GM12878 (cell line): ENCODE measurements at regions not wholly inside any gene's neighbourhood (a gene's known extent, or its start where the extent isn't known, plus 50 kb on each side); places are given as distances from the start of the nearest gene placed in this dataset.

Experiments used
- ATAC-seq: fragments of 200-7000 bp; cut with Tn5 transposase; 3 replicates; pipeline ENCODE4 v1.9.1; 2020; ENCODE audit warnings: mild to moderate bottlenecking, moderate library complexity
- BruUV-seq: library from RNA; stranded (reverse); fragments of 400-500 nt; replicated peaks from 2 replicates; lab custom pipeline; 2021; lab: Mats Ljungman, UMichigan
- CTCF ChIA-PET: fragments of 300-600 bp; sonication (Branson Sonifier 250); formaldehyde crosslinking; extraction: SDS; loops from one replicate; lab custom pipeline; 2021; ENCODE audit warnings: inconsistent platforms; lab: Yijun Ruan, JAX
- POLR2A ChIA-PET: fragments of 350-600 bp; formaldehyde crosslinking; extraction: SDS; loops from one replicate; lab custom pipeline; 2021; ENCODE audit warnings: inconsistent platforms; lab: Charles Lee
- RAD21 ChIA-PET: fragments of 300-600 bp; sonication (Branson Sonifier 250); formaldehyde crosslinking; loops from one replicate; lab custom pipeline; 2023; ENCODE audit warnings: antibody characterized with exemption; ENCODE audit not compliant: unreplicated experiment; lab: Charles Lee
- SMC1A ChIA-PET: fragments of 300-600 bp; sonication (Branson Sonifier 250); formaldehyde crosslinking; loops from one replicate; lab custom pipeline; 2023; ENCODE audit not compliant: unreplicated experiment, uncharacterized antibody; lab: Charles Lee
- DNase-seq: peaks from one replicate; pipeline ENCODE4 v3.0.0-alpha.2; 2011; ENCODE audit warnings: low read depth, low spot score
- FAIRE-seq: peaks from 3 replicates; lab custom pipeline; 2011; peaks lifted over from hg19 to GRCh38; lab: Jason Lieb, UNC
- H2AFZ ChIP-seq: 2 replicates; pipeline ENCODE4 v1.6.0; 2011; ENCODE audit warnings: low read depth, low read length, control low read depth; ENCODE audit not compliant: control insufficient read depth
- H3K27ac ChIP-seq: 2 replicates; pipeline ENCODE4 v1.5.1; 2011; ENCODE audit warnings: control low read depth; ENCODE audit not compliant: control insufficient read depth, insufficient read depth
- H3K27me3 ChIP-seq, 2 experiments: replicated peaks in 1 of 2; 2 replicates each; pipeline versions ENCODE4 v1.6.0 to v1.6.1; 2011; ENCODE audit warnings: low read length in 1 of 2; ENCODE audit not compliant: control insufficient read depth in 2 of 2, insufficient read depth in 2 of 2
- H3K36me3 ChIP-seq, 2 experiments: 2 replicates each; pipeline ENCODE4 v1.5.1; 2011; ENCODE audit warnings: low read length in 1 of 2; ENCODE audit not compliant: control insufficient read depth in 2 of 2, insufficient read depth in 2 of 2
- H3K4me1 ChIP-seq: 2 replicates; pipeline ENCODE4 v1.6.1; 2011; ENCODE audit warnings: mild to moderate bottlenecking, low read length, moderate library complexity, mixed read lengths; ENCODE audit not compliant: control insufficient read depth, insufficient read depth
- H3K4me2 ChIP-seq: 2 replicates; pipeline ENCODE4 v1.6.0; 2011; ENCODE audit warnings: control low read depth; ENCODE audit not compliant: control insufficient read depth, insufficient read depth
- H3K4me3 ChIP-seq: fragments of 200-600 bp; sonication (generic); 2 replicates; pipeline ENCODE4 v1.5.1; 2016
- H3K79me2 ChIP-seq: 2 replicates; pipeline ENCODE4 v1.6.0; 2011; ENCODE audit warnings: low read length; ENCODE audit not compliant: control insufficient read depth, insufficient read depth
- H3K9ac ChIP-seq: 2 replicates; pipeline ENCODE4 v1.8.0; 2011; ENCODE audit warnings: low read length, control low read depth, mixed read lengths; ENCODE audit not compliant: control insufficient read depth, insufficient read depth
- H3K9me3 ChIP-seq: replicated peaks from 3 replicates; pipeline ENCODE4 v1.5.1; 2011; ENCODE audit warnings: mild to moderate bottlenecking, low read length; ENCODE audit not compliant: control insufficient read depth, insufficient read depth
- H4K20me1 ChIP-seq: 2 replicates; pipeline ENCODE4 v1.6.0; 2011; ENCODE audit not compliant: control insufficient read depth, insufficient read depth
- CEBPB ChIP-seq, 2 experiments: fragments of 150-350 bp in 1 of 2; IDR thresholded peaks; 2 replicates each; pipeline ENCODE4 v1.6.1; 2012 to 2014; ENCODE audit warnings: low read depth in 2 of 2, low read length in 2 of 2, borderline replicate concordance in 1 of 2, inconsistent platforms in 1 of 2
- ETV6 ChIP-seq, 2 experiments: fragments of 450-650 bp in 1 of 2; IDR thresholded peaks in 1 of 2; conservative IDR thresholded peaks in 1 of 2; 2 replicates each; pipeline ENCODE4 v1.6.1; 2014; ENCODE audit warnings: antibody characterized with exemption in 1 of 2, borderline replicate concordance in 1 of 2, low read depth in 1 of 2, mild to moderate bottlenecking in 1 of 2, moderate library complexity in 1 of 2
- IKZF1 ChIP-seq: fragments of 450-650 bp; conservative IDR thresholded peaks from 2 replicates; pipeline ENCODE4 v1.6.1; 2017; ENCODE audit warnings: antibody characterized with exemption, mild to moderate bottlenecking
- SREBF2 ChIP-seq: IDR thresholded peaks from 2 replicates; pipeline ENCODE4 v1.6.1; 2012; ENCODE audit warnings: mild to moderate bottlenecking, low read length
- SUZ12 ChIP-seq: fragments of 200-600 bp; sonication (generic); IDR thresholded peaks from one replicate; pipeline ENCODE4 v1.6.1; 2018; ENCODE audit warnings: antibody characterized with exemption, mild to moderate bottlenecking; ENCODE audit not compliant: unreplicated experiment
- TCF12 ChIP-seq: IDR thresholded peaks from 2 replicates; pipeline ENCODE4 v1.6.1; 2011; ENCODE audit warnings: low read depth, mild to moderate bottlenecking, low read length
- WRNIP1 ChIP-seq: IDR thresholded peaks from 2 replicates; pipeline ENCODE4 v1.6.1; 2011; ENCODE audit warnings: low read depth, low read length, improper control_type of control experiment, borderline replicate concordance
- WGBS: methylation state at CpG from one replicate; pipeline ENCODE4 v1.1.6; 2016; ENCODE audit warnings: low lambda C conversion rate; ENCODE audit not compliant: insufficient replicate concordance, insufficient coverage; ENCODE audit errors: missing lambda C conversion rate; 5-methylcytosine and 5-hydroxymethylcytosine counted together
- in situ Hi-C: fragments of 300-500 bp; cut with MboI; formaldehyde crosslinking; loops from 9 replicates; pipeline ENCODE4 v1.14.3; 2018; ENCODE audit warnings: mixed read lengths
- intact Hi-C: fragments of 100-400 bp; cut with micrococcal nuclease; formaldehyde crosslinking; loops from one replicate; pipeline ENCODE4 v1.14.2; 2022; ENCODE audit not compliant: unreplicated experiment
- TF ChIP-seq, protein P1 (sequence below): fragments of 450-650 bp; IDR thresholded peaks from 2 replicates; pipeline ENCODE4 v1.6.1; 2017; ENCODE audit warnings: antibody characterized with exemption, mild to moderate bottlenecking, moderate library complexity
- TF ChIP-seq, protein P2 (sequence below): fragments of 150-350 bp; IDR thresholded peaks from 2 replicates; pipeline ENCODE4 v1.6.1; 2014; ENCODE audit warnings: mild to moderate bottlenecking, low read depth, low read length

DNA sequence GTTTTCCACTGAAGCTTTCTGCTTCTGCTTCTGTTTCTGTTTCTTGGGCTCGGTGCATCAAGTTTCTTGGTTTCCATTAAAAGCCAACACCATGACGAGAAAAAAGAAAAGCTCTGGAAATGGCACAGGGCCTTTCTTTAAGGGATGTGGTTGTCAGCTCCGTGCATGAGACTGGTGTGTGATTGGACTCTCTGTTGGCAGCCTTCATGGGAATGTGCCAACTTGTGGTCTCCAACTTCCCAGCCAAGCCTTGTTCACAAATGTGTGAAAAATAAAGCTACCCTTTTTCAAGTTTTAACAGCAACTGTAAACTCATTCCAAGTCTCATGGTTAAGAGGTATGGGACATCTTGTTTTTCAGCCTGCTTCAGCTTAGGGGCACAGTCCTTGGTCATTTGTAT is 68.7 kb upstream of the CST7 start:
- intact Hi-C loops (no loop called here), in situ Hi-C loops (no loop called here)
- no peaks in the 10 kb centered on the region for H4K20me1 ChIP-seq
- ChIA-PET SMC1A (no interaction called here), POLR2A (no interaction called here), RAD21 (no interaction called here), CTCF (no interaction called here)
- no peak overlapping the region for H2AFZ ChIP-seq
- no peaks in the 10 kb centered on the region for H3K79me2 ChIP-seq
- no peak overlapping the region for H3K27ac ChIP-seq
- H3K36me3 ChIP-seq, result no peaks in the 10 kb centered on the region
- no peak for FAIRE-seq
- no peak for DNase-seq
- 3% methylated on average over 3 of the region's 3 CpGs for WGBS
- no peak overlapping the region for H3K4me3 ChIP-seq
- H3K4me1 ChIP-seq, result no peaks in the 10 kb centered on the region
- H3K9me3 ChIP-seq, result no peaks in the 10 kb centered on the region; the same call in 2 of the 3 replicates
- no peaks in the 10 kb centered on the region for H3K27me3 ChIP-seq
- no TSS peak for BruUV-seq
- H3K4me2 ChIP-seq, result no peak overlapping the region
- TF ChIP-seq ETV6 (conservative IDR thresholded peaks at IDR 0.05 in 1 of 2, IDR thresholded peaks at IDR 0.05 in 1 of 2; ENCODE audit: borderline replicate concordance in 1 of 2, low read depth in 1 of 2), result no peak
- TF ChIP-seq SREBF2, result no peak
- no peak for TF ChIP-seq TCF12
- no peak for TF ChIP-seq WRNIP1
- no peak for TF ChIP-seq SUZ12
- H3K9ac ChIP-seq, result no peak overlapping the region
- ATAC-seq, result no peak

DNA sequence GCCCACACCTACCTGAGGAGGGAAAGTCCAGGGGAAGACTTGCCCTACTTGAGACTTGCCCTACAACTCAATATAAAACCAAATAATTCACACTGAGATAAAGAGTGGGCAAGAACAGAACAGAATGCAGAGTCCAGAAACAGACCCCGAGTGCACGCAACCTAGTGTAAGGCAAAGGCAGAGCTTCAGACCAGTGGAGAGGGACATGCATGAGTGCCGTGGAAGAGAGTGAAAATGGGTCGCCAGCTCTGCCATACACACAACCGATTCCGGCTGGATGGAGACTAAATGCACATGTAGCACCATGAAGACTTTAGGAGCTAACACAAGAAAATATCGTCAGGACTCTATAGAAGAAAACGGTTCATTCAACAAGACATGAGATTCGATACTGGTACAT is 58.8 kb upstream of the CST7 start:
- DNase-seq (no peak), ATAC-seq (no peak)
- no TSS peak for BruUV-seq

More for the DNA sequence above, 58.8 kb upstream of the CST7 start:
- H3K27ac ChIP-seq, result no peak overlapping the region
- H3K9ac ChIP-seq, result no peak overlapping the region
- H3K36me3 ChIP-seq, result no peaks in the 10 kb centered on the region
- no peaks in the 10 kb centered on the region; the same call in 2 of the 3 replicates for H3K9me3 ChIP-seq
- TF ChIP-seq, protein P1, sequence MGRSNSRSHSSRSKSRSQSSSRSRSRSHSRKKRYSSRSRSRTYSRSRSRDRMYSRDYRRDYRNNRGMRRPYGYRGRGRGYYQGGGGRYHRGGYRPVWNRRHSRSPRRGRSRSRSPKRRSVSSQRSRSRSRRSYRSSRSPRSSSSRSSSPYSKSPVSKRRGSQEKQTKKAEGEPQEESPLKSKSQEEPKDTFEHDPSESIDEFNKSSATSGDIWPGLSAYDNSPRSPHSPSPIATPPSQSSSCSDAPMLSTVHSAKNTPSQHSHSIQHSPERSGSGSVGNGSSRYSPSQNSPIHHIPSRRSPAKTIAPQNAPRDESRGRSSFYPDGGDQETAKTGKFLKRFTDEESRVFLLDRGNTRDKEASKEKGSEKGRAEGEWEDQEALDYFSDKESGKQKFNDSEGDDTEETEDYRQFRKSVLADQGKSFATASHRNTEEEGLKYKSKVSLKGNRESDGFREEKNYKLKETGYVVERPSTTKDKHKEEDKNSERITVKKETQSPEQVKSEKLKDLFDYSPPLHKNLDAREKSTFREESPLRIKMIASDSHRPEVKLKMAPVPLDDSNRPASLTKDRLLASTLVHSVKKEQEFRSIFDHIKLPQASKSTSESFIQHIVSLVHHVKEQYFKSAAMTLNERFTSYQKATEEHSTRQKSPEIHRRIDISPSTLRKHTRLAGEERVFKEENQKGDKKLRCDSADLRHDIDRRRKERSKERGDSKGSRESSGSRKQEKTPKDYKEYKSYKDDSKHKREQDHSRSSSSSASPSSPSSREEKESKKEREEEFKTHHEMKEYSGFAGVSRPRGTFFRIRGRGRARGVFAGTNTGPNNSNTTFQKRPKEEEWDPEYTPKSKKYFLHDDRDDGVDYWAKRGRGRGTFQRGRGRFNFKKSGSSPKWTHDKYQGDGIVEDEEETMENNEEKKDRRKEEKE, result no peak
- TF ChIP-seq, protein P2, sequence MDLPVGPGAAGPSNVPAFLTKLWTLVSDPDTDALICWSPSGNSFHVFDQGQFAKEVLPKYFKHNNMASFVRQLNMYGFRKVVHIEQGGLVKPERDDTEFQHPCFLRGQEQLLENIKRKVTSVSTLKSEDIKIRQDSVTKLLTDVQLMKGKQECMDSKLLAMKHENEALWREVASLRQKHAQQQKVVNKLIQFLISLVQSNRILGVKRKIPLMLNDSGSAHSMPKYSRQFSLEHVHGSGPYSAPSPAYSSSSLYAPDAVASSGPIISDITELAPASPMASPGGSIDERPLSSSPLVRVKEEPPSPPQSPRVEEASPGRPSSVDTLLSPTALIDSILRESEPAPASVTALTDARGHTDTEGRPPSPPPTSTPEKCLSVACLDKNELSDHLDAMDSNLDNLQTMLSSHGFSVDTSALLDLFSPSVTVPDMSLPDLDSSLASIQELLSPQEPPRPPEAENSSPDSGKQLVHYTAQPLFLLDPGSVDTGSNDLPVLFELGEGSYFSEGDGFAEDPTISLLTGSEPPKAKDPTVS, result no peak
- TF ChIP-seq CEBPB (IDR thresholded peaks at IDR 0.05; ENCODE audit: borderline replicate concordance in 1 of 2, low read depth in 2 of 2, low read length in 2 of 2) (no peak), IKZF1 (no peak)
- no peak for FAIRE-seq
- no peaks in the 10 kb centered on the region for H3K4me1 ChIP-seq
- ChIA-PET RAD21 (no interaction called here), SMC1A (no interaction called here), CTCF (no interaction called here), POLR2A (no interaction called here)
- no peak overlapping the region for H3K4me3 ChIP-seq
- H3K4me2 ChIP-seq, result no peak overlapping the region
- H3K27me3 ChIP-seq, result no peaks in the 10 kb centered on the region
- 73% methylated on average over 9 of the region's 9 CpGs for WGBS
- no peak overlapping the region for H2AFZ ChIP-seq
- in situ Hi-C loops, result no loop called here
- intact Hi-C loops, result no loop called here
- no peaks in the 10 kb centered on the region for H4K20me1 ChIP-seq
- H3K79me2 ChIP-seq, result no peaks in the 10 kb centered on the region
